ENCODE measurements at regions not wholly inside any gene's neighbourhood (a gene's known extent, or its start where the extent isn't known, plus 50 kb on each side); places are given as distances from the start of the nearest gene placed in this dataset.

GRCh38 chr14:59032826-59033225 is 155.6 kb upstream of the DAAM1 start:
- intact Hi-C loops (cut with DNase I): no loop called here
- H3K27ac ChIP-seq: no peak overlapping the region
- TF ChIP-seq CTCF (IDR thresholded peaks at IDR 0.05): no peak
- TF ChIP-seq POLR2A (IDR thresholded peaks at IDR 0.05): no peak
- TF ChIP-seq EP300 (IDR thresholded peaks at IDR 0.05): no peak
- no peaks in the 10 kb centered on the region for H3K36me3 ChIP-seq
- no peak overlapping the region for H3K4me3 ChIP-seq
- no peaks in the 10 kb centered on the region for H3K9me3 ChIP-seq
- no peaks in the 10 kb centered on the region for H3K27me3 ChIP-seq
- no peak for DNase-seq
- no peaks in the 10 kb centered on the region for H3K4me1 ChIP-seq (ENCODE audit: insufficient read depth)

- 78 to 86% (median 83%) methylated on average over 2 of the region's 2 CpGs for WGBS, 3 donors
- no peak for TF ChIP-seq CTCF (IDR thresholded peaks at IDR 0.05)
- TF ChIP-seq POLR2A (IDR thresholded peaks at IDR 0.05): no peak
- TF ChIP-seq EP300 (IDR thresholded peaks at IDR 0.05): no peak
- Histone ChIP-seq H3K9me3 (no peaks in the 10 kb centered on the region), H3K4me3 (no peak overlapping the region), H3K36me3 (no peaks in the 10 kb centered on the region), H3K27ac (no peak overlapping the region), H3K27me3 (no peaks in the 10 kb centered on the region), H3K4me1 (ENCODE audit: insufficient read depth) (no peaks in the 10 kb centered on the region)
- intact Hi-C loops (cut with DNase I): no loop called here
- DNase-seq: no peak
Observed at GRCh38 chr14:59036134-59036533, 152.3 kb upstream of the DAAM1 start.

- Histone ChIP-seq H3K27ac (no peak overlapping the region), H3K9me3 (no peaks in the 10 kb centered on the region), H3K4me1 (ENCODE audit: insufficient read depth) (no peaks in the 10 kb centered on the region), H3K36me3 (no peaks in the 10 kb centered on the region), H3K4me3 (no peak overlapping the region), H3K27me3 (no peaks in the 10 kb centered on the region)
- intact Hi-C loops (cut with DNase I): no loop called here
- WGBS, 3 donors: 69 to 92% (median 90%) methylated on average over 3 of the region's 3 CpGs
- no peak for DNase-seq
- TF ChIP-seq POLR2A (IDR thresholded peaks at IDR 0.05) (no peak), CTCF (IDR thresholded peaks at IDR 0.05) (no peak), EP300 (IDR thresholded peaks at IDR 0.05) (no peak)
Observed at GRCh38 chr14:59037086-59037485, 151.4 kb upstream of the DAAM1 start.

- TF ChIP-seq EP300 (IDR thresholded peaks at IDR 0.05) (no peak), CTCF (IDR thresholded peaks at IDR 0.05) (no peak), POLR2A (IDR thresholded peaks at IDR 0.05) (no peak)
- Histone ChIP-seq H3K27me3 (no peaks in the 10 kb centered on the region), H3K27ac (no peak overlapping the region), H3K36me3 (no peaks in the 10 kb centered on the region), H3K9me3 (no peaks in the 10 kb centered on the region), H3K4me3 (no peak overlapping the region), H3K4me1 (ENCODE audit: insufficient read depth) (no peaks in the 10 kb centered on the region)
- intact Hi-C loops (cut with DNase I): no loop called here
- 86 to 94% (median 91%) methylated on average over 4 of the region's 4 CpGs for WGBS, 3 donors
- DNase-seq: no peak
Observed at GRCh38 chr14:59037620-59038019, 150.8 kb upstream of the DAAM1 start.

GRCh38 chr14:59038746-59039145 is 149.7 kb upstream of the DAAM1 start:
- H3K4me3 ChIP-seq: no peak overlapping the region
- intact Hi-C loops (cut with DNase I): no loop called here
- no peaks in the 10 kb centered on the region for H3K4me1 ChIP-seq (ENCODE audit: insufficient read depth)
- H3K9me3 ChIP-seq: no peaks in the 10 kb centered on the region
- no peaks in the 10 kb centered on the region for H3K27me3 ChIP-seq
- H3K27ac ChIP-seq: no peak overlapping the region
- no peak for DNase-seq
- WGBS, 3 donors: 97 to 99% (median 97%) methylated on average over 4 of the region's 4 CpGs
- H3K36me3 ChIP-seq: no peaks in the 10 kb centered on the region
- TF ChIP-seq POLR2A (IDR thresholded peaks at IDR 0.05) (no peak), EP300 (IDR thresholded peaks at IDR 0.05) (no peak), CTCF (IDR thresholded peaks at IDR 0.05) (no peak)
